KMS-11 (cell line): ENCODE measurements at regions not wholly inside any gene's neighbourhood (a gene's known extent, or its start where the extent isn't known, plus 50 kb on each side); places are given as distances from the start of the nearest gene placed in this dataset.

Source experiments
- H2AFZ ChIP-seq: fragments of 200-600 bp; sonication (generic); 2 replicates; pipeline ENCODE4 v1.6.1; 2016; ENCODE audit warnings: antibody characterized with exemption, mixed run types, low read depth
- H3K27ac ChIP-seq: fragments of 200-600 bp; sonication (generic); 2 replicates; pipeline ENCODE4 v1.6.1; 2016; ENCODE audit warnings: mild to moderate bottlenecking, mixed run types
- H3K27me3 ChIP-seq: fragments of 200-600 bp; sonication (generic); 2 replicates; pipeline ENCODE4 v1.6.1; 2017; ENCODE audit warnings: mild to moderate bottlenecking, low read depth, mixed run types, moderate library complexity; ENCODE audit not compliant: insufficient read depth
- H3K36me3 ChIP-seq: fragments of 200-600 bp; sonication (generic); 2 replicates; pipeline ENCODE4 v1.6.1; 2017; ENCODE audit warnings: mild to moderate bottlenecking, mixed run types; ENCODE audit not compliant: insufficient read depth
- H3K4me1 ChIP-seq: fragments of 200-600 bp; sonication (generic); 2 replicates; pipeline ENCODE4 v1.6.1; 2016; ENCODE audit warnings: mild to moderate bottlenecking, low read depth, mixed run types; ENCODE audit not compliant: poor library complexity, severe bottlenecking
- H3K4me2 ChIP-seq: fragments of 200-600 bp; sonication (generic); 2 replicates; pipeline ENCODE4 v1.7.0; 2016; ENCODE audit warnings: mild to moderate bottlenecking, mixed run types
- H3K4me3 ChIP-seq: fragments of 200-600 bp; sonication (generic); IDR thresholded peaks from 2 replicates; pipeline ENCODE4 v1.6.1; 2017; ENCODE audit warnings: low read depth, low read length, mixed read lengths; ENCODE audit not compliant: insufficient read depth
- H3K79me2 ChIP-seq: fragments of 200-600 bp; sonication (generic); 2 replicates; pipeline ENCODE4 v1.6.1; 2016; ENCODE audit warnings: low read depth, mixed run types; ENCODE audit not compliant: insufficient read depth
- H3K9ac ChIP-seq: fragments of 200-600 bp; sonication (generic); 2 replicates; pipeline ENCODE4 v1.6.1; 2016; ENCODE audit warnings: mild to moderate bottlenecking, mixed run types
- H4K20me1 ChIP-seq: fragments of 200-600 bp; sonication (generic); 2 replicates; pipeline ENCODE4 v1.6.1; 2016; ENCODE audit warnings: mild to moderate bottlenecking, mixed run types; ENCODE audit not compliant: insufficient read depth
- CTCF ChIP-seq: fragments of 200-600 bp; sonication (generic); conservative IDR thresholded peaks from 2 replicates; pipeline ENCODE4 v1.6.1; 2017; ENCODE audit warnings: low read depth, mild to moderate bottlenecking, antibody characterized with exemption, low read length, moderate library complexity, mixed read lengths

DNA sequence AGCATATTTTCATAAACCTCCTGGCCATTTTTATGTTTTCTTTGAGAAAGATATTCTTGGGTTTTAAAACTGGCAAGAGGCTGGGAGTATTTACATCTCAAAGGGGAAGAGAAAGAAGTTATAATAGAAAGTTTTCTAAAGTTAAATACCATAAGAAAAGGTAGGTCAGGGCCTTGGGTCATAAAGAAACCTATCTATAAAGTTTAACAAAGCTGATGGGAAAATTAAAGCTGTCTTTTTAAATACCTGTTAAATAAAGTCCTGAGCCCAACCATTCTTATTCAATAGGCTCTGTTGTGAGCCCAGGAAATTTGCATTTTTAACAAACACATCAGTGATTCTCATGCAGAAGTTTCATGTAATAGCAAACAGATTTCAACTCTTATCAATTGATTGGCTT is 451.8 kb upstream of the INTU start:
- no peaks in the 10 kb centered on the region for H3K27me3 ChIP-seq
- no peak overlapping the region for H3K4me2 ChIP-seq
- H3K4me3 ChIP-seq, result no peak overlapping the region
- no peak overlapping the region for H3K27ac ChIP-seq
- H3K4me1 ChIP-seq, result no peaks in the 10 kb centered on the region
- H3K79me2 ChIP-seq, result no peaks in the 10 kb centered on the region
- H3K9ac ChIP-seq, result no peak overlapping the region
- H4K20me1 ChIP-seq, result no peaks in the 10 kb centered on the region
- H2AFZ ChIP-seq, result no peak overlapping the region
- no peak for TF ChIP-seq CTCF
- no peaks in the 10 kb centered on the region for H3K36me3 ChIP-seq

- Histone ChIP-seq H3K27ac (no peak overlapping the region), H3K79me2 (no peaks in the 10 kb centered on the region), H3K27me3 (no peaks in the 10 kb centered on the region), H3K9ac (no peak overlapping the region), H3K4me1 (no peaks in the 10 kb centered on the region), H3K4me3 (no peak overlapping the region), H4K20me1 (no peaks in the 10 kb centered on the region), H3K4me2 (no peak overlapping the region), H3K36me3 (no peaks in the 10 kb centered on the region), H2AFZ (no peak overlapping the region)
- no peak for TF ChIP-seq CTCF
These were observed 450.1 kb upstream of the INTU start for GRCh38 chr4:127182687-127183086.

GRCh38 chr4:127188847-127189246 is 443.9 kb upstream of the INTU start:
- no peak overlapping the region for H2AFZ ChIP-seq
- no peak overlapping the region for H3K27ac ChIP-seq
- no peak for TF ChIP-seq CTCF
- no peak overlapping the region for H3K4me2 ChIP-seq
- H3K4me3 ChIP-seq, result no peak overlapping the region
- H3K79me2 ChIP-seq, result no peaks in the 10 kb centered on the region
- H3K4me1 ChIP-seq, result no peaks in the 10 kb centered on the region
- no peaks in the 10 kb centered on the region for H3K36me3 ChIP-seq
- H4K20me1 ChIP-seq, result no peaks in the 10 kb centered on the region
- no peak overlapping the region for H3K9ac ChIP-seq
- H3K27me3 ChIP-seq, result no peaks in the 10 kb centered on the region

- TF ChIP-seq CTCF, result no peak
These were observed 438.5 kb upstream of the INTU start for GRCh38 chr4:127194281-127194680.

More at GRCh38 chr4:127194281-127194680, 438.5 kb upstream of the INTU start:
- Histone ChIP-seq H3K4me2 (no peak overlapping the region), H3K4me1 (no peaks in the 10 kb centered on the region), H2AFZ (no peak overlapping the region), H3K9ac (no peak overlapping the region), H3K79me2 (no peaks in the 10 kb centered on the region), H3K27ac (no peak overlapping the region), H3K36me3 (no peaks in the 10 kb centered on the region), H3K27me3 (no peaks in the 10 kb centered on the region), H4K20me1 (no peaks in the 10 kb centered on the region), H3K4me3 (no peak overlapping the region)
